HG03108 (cell line): ENCODE measurements at regions not wholly inside any gene's neighbourhood (a gene's known extent, or its start where the extent isn't known, plus 50 kb on each side); places are given as distances from the start of the nearest gene placed in this dataset.

Source experiments
- ATAC-seq: cut with Tn5 transposase; IDR thresholded peaks from one replicate; pipeline ENCODE4 v1.9.1; 2021; ENCODE audit warnings: moderate library complexity; ENCODE audit not compliant: unreplicated experiment

- ATAC-seq = no peak
These were observed 198.5 kb downstream of the ADGRG6 start for GRCh38 chr6:142500250-142500786.

GRCh38 chr6:142501795-142502194 lies 200.0 kb downstream of the ADGRG6 start:
- ATAC-seq = no peak

GRCh38 chr6:142507065-142507464 lies 205.3 kb downstream of the ADGRG6 start:
- no peak for ATAC-seq

GRCh38 chr6:142510211-142510610 lies 208.4 kb downstream of the ADGRG6 start:
- ATAC-seq = no peak

- ATAC-seq = no peak
These were observed 216.3 kb downstream of the ADGRG6 start for GRCh38 chr6:142518126-142518525.

GRCh38 chr6:142518761-142519160 lies 217.0 kb downstream of the ADGRG6 start:
- no peak for ATAC-seq

- no peak for ATAC-seq
These were observed 220.0 kb downstream of the ADGRG6 start for GRCh38 chr6:142521791-142522190.

- ATAC-seq = no peak
These were observed 221.9 kb downstream of the ADGRG6 start for GRCh38 chr6:142523515-142524375.

GRCh38 chr6:142530566-142530965 lies 228.8 kb downstream of the ADGRG6 start:
- ATAC-seq = no peak

GRCh38 chr6:142531727-142532126 lies 229.9 kb downstream of the ADGRG6 start:
- ATAC-seq = no peak

GRCh38 chr6:142534076-142534475 lies 232.3 kb downstream of the ADGRG6 start:
- no peak for ATAC-seq

GRCh38 chr6:142534484-142534883 lies 232.7 kb downstream of the ADGRG6 start:
- no peak for ATAC-seq

- ATAC-seq = no peak
These were observed 236.0 kb downstream of the ADGRG6 start for GRCh38 chr6:142537612-142538478.

GRCh38 chr6:142542704-142543233 lies 241.0 kb downstream of the ADGRG6 start:
- ATAC-seq = no peak

- ATAC-seq = no peak
These were observed 241.8 kb downstream of the ADGRG6 start for GRCh38 chr6:142543606-142544005.

GRCh38 chr6:142544199-142544838 lies 242.5 kb downstream of the ADGRG6 start:
- ATAC-seq = no peak

GRCh38 chr6:142545147-142545546 lies 243.3 kb downstream of the ADGRG6 start:
- ATAC-seq = no peak

GRCh38 chr6:142548566-142548965 lies 246.8 kb downstream of the ADGRG6 start:
- ATAC-seq = no peak

- ATAC-seq = no peak
These were observed 248.7 kb downstream of the ADGRG6 start for GRCh38 chr6:142550310-142551063.

GRCh38 chr6:142551274-142551811 lies 249.5 kb downstream of the ADGRG6 start:
- ATAC-seq = no peak
